GM12878 (cell line): ENCODE measurements at regions not wholly inside any gene's neighbourhood (a gene's known extent, or its start where the extent isn't known, plus 50 kb on each side); places are given as distances from the start of the nearest gene placed in this dataset.

ENCODE experiments used
- CEBPB ChIP-seq, 2 experiments: fragments of 150-350 bp in 1 of 2; IDR thresholded peaks; 2 replicates each; pipeline ENCODE4 v1.6.1; 2012 to 2014; ENCODE audit warnings: low read depth in 2 of 2, low read length in 2 of 2, borderline replicate concordance in 1 of 2, inconsistent platforms in 1 of 2
- MEF2B ChIP-seq: fragments of 450-650 bp; IDR thresholded peaks from 2 replicates; pipeline ENCODE4 v1.6.1; 2018; ENCODE audit warnings: mild to moderate bottlenecking, moderate library complexity; ENCODE audit not compliant: partially characterized antibody, poor library complexity, severe bottlenecking
- MXI1 ChIP-seq: fragments of 150-350 bp; IDR thresholded peaks from 2 replicates; pipeline ENCODE4 v1.6.1; 2011; ENCODE audit warnings: low read depth, mild to moderate bottlenecking, inconsistent platforms, low read length, improper control_type of control experiment
- POLR2A ChIP-seq: IDR thresholded peaks from 2 replicates; pipeline ENCODE4 v1.6.1; 2011; ENCODE audit warnings: low read depth, mild to moderate bottlenecking, low read length
- RAD21 ChIP-seq: IDR thresholded peaks from 2 replicates; pipeline ENCODE4 v1.6.1; 2011; ENCODE audit warnings: mild to moderate bottlenecking, low read depth, low read length, moderate library complexity; ENCODE audit not compliant: insufficient read depth
- STAT3 ChIP-seq: IDR thresholded peaks from 2 replicates; pipeline ENCODE4 v1.6.1; 2011; ENCODE audit warnings: low read depth, low read length, improper control_type of control experiment
- TARDBP ChIP-seq: IDR thresholded peaks from 2 replicates; pipeline ENCODE4 v1.6.1; 2016; ENCODE audit warnings: borderline replicate concordance

GRCh38 chr2:16482460-16482859, 183.2 kb downstream of the CYRIA start:
- TF ChIP-seq MXI1 (no peak), TARDBP (no peak), MEF2B (no peak), POLR2A (no peak), RAD21 (no peak), CEBPB (IDR thresholded peaks at IDR 0.05; ENCODE audit: borderline replicate concordance in 1 of 2, low read depth in 2 of 2, low read length in 2 of 2) (no peak), STAT3 (no peak)
